AG04450 (cell line): ENCODE measurements at regions not wholly inside any gene's neighbourhood (a gene's known extent, or its start where the extent isn't known, plus 50 kb on each side); places are given as distances from the start of the nearest gene placed in this dataset.

Source experiments
- CTCF ChIA-PET: fragments of 300-600, 350-600 bp; formaldehyde crosslinking; extraction: SDS; loops from one replicate; lab custom pipeline; 2022; ENCODE audit warnings: antibody characterized with exemption, inconsistent platforms; lab: Charles Lee
- POLR2A ChIA-PET: fragments of 350-600 bp; formaldehyde crosslinking; extraction: SDS; loops from one replicate; lab custom pipeline; 2021; ENCODE audit warnings: antibody characterized with exemption, inconsistent platforms; lab: Yijun Ruan, JAX
- DNase-seq: peaks from one replicate; pipeline ENCODE4 v3.0.0-alpha.2; 2011; ENCODE audit warnings: low read depth, low spot score
- H3K27ac ChIP-seq: one replicate; pipeline ENCODE4 v1.5.1; 2012; ENCODE audit warnings: low read depth, low read length, control low read depth
- H3K27me3 ChIP-seq: one replicate; pipeline ENCODE4 v1.6.0; 2012; ENCODE audit warnings: low read length; ENCODE audit not compliant: control insufficient read depth, insufficient read depth
- H3K4me3 ChIP-seq: 2 replicates; pipeline ENCODE4 v1.5.1; 2011; ENCODE audit warnings: mild to moderate bottlenecking, low read depth, low read length, control low read depth
- H3K9me3 ChIP-seq: 2 replicates; pipeline ENCODE4 v1.5.1; 2012; ENCODE audit warnings: low read length; ENCODE audit not compliant: control insufficient read depth, insufficient read depth
- TF ChIP-seq, protein P1 (sequence below): IDR thresholded peaks from 2 replicates; pipeline ENCODE4 v1.5.1; 2011; ENCODE audit warnings: low read depth, low read length, control low read depth, inconsistent platforms

DNA sequence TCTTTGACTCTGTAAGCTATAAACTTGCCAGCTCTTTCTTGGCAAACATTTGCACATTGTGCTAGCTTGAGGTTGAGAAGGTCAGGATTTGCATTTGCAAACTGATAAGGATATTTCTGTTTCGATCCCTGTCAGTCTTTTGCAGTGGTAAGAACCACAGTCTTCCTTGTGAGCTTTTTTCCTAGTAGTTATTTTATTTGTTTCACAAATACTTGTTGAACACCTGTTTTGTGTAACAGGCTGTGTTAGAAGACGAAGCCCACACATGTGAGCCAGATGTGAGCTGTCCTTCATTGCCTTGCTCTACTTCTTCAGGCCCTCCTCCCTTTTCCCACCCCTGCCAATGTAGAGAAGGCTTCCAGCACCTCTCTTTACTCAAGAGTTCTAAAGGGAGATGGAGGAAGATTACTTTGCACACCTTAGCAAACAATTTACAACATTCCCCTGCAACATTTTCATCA is 327.0 kb upstream of the KLF4 start:
- no peak for DNase-seq

DNA sequence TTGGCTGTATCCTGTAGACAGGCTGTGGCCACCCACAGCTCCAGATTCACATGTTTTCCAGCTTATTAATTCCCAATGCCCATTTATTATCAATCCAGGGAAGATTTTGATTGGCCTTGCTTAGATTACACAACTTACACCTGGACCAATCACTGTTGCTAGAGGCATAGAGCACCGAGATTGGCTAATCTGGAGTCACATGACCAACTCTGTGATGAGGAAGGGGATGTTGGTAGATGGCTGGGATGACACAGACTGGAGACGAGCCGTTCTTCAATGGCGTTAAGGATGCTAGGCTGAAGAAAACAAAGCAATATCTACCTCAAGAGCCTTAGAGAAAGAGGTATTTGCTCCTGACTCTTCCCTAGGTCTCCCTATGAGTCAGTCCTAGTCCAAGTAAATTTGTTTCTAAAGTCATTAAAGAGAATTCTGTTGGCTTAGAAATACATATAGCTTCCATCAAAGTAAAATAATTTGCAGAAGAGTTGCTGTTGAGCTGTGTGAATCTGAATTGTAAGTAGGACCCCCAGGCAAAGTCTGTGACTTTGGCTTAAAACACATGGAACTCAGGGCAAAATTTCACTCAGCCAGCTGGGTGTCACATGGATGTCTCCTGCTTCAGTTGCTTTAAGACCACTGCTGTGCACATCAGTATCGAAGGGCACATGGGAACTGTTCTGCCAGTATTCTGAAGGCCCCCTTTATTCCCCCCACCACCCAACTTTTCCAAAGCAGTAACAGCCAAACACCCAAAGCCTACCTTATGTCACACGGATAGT is 326.4 kb upstream of the KLF4 start:
- no peak for DNase-seq
- H3K27me3 ChIP-seq = peaks cover 5% of the 10 kb centered on the region
- H3K9me3 ChIP-seq = no peaks in the 10 kb centered on the region; the same call in 1 of the 2 replicates
- ChIA-PET CTCF (no interaction called here), POLR2A (no interaction called here)
- TF ChIP-seq, protein P1, sequence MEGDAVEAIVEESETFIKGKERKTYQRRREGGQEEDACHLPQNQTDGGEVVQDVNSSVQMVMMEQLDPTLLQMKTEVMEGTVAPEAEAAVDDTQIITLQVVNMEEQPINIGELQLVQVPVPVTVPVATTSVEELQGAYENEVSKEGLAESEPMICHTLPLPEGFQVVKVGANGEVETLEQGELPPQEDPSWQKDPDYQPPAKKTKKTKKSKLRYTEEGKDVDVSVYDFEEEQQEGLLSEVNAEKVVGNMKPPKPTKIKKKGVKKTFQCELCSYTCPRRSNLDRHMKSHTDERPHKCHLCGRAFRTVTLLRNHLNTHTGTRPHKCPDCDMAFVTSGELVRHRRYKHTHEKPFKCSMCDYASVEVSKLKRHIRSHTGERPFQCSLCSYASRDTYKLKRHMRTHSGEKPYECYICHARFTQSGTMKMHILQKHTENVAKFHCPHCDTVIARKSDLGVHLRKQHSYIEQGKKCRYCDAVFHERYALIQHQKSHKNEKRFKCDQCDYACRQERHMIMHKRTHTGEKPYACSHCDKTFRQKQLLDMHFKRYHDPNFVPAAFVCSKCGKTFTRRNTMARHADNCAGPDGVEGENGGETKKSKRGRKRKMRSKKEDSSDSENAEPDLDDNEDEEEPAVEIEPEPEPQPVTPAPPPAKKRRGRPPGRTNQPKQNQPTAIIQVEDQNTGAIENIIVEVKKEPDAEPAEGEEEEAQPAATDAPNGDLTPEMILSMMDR = no peak
- no peak overlapping the region for H3K27ac ChIP-seq
- H3K4me3 ChIP-seq = no peak overlapping the region

More for the DNA sequence above, 327.0 kb upstream of the KLF4 start:
- CTCF ChIA-PET = no interaction called here
- Histone ChIP-seq H3K4me3 (no peak overlapping the region), H3K9me3 (no peaks in the 10 kb centered on the region; the same call in 1 of the 2 replicates), H3K27me3 (peaks cover 5% of the 10 kb centered on the region), H3K27ac (no peak overlapping the region)
- TF ChIP-seq, protein P1 = no peak
- POLR2A ChIA-PET = no interaction called here

DNA sequence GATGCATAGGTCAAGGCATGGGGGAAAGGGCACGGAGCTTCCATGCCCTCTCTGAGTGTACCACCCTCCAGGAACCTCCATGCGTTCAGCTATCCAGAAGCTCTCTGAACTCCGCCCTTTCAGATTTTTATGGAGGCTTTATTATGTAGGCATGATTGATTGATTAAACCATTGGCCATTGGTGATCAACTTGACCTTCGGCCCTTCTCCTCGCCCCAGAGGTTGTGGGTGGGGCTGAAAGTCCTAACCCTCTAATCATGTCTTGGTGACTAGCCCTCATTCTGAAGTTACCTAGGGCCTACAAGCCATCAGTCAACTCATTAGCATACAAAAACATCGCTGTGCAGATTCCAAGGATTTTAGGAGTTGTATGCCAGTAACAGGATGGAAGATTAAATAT is 323.7 kb upstream of the KLF4 start:
- TF ChIP-seq, protein P1 = no peak
- H3K27me3 ChIP-seq = peaks cover 3% of the 10 kb centered on the region
- POLR2A ChIA-PET = interaction anchor here (0.6 kb wide), 1 partner anchor 133 kb away, joined by 10 read pairs; no protein-coding TSS in a partner anchor
- DNase-seq = no peak
- no peak overlapping the region for H3K4me3 ChIP-seq
- H3K27ac ChIP-seq = no peak overlapping the region
- CTCF ChIA-PET = no interaction called here
- no peaks in the 10 kb centered on the region; the same call in 1 of the 2 replicates for H3K9me3 ChIP-seq

DNA sequence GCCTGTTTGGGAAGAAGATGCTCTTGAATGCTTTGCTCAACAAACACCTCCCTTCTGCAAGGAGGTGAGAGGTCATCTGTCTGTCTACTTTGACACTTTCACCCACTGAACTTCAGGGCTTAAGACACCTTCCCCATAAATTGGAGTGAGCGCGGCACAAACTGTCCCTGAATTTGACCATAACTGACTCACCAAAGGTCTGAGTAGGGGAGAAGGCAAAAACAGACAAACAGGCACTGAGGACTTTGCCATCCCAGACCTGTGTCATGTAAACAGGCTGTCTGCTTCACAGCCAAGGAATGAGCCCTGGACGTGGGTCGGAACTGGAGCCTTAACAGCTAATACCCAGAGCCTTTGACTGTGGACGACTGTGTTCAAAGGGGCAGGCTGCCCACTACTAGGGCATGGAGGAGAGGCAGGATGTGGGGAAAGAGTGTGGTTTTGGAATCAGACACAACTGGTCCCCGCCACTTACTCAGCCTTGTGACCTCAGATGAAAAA is 320.9 kb upstream of the KLF4 start:
- H3K27ac ChIP-seq = no peak overlapping the region
- H3K9me3 ChIP-seq = no peaks in the 10 kb centered on the region
- no peaks in the 10 kb centered on the region for H3K27me3 ChIP-seq
- POLR2A ChIA-PET = no interaction called here
- CTCF ChIA-PET = no interaction called here
- TF ChIP-seq, protein P1 = no peak
- no peak overlapping the region for H3K4me3 ChIP-seq
- no peak for DNase-seq

DNA sequence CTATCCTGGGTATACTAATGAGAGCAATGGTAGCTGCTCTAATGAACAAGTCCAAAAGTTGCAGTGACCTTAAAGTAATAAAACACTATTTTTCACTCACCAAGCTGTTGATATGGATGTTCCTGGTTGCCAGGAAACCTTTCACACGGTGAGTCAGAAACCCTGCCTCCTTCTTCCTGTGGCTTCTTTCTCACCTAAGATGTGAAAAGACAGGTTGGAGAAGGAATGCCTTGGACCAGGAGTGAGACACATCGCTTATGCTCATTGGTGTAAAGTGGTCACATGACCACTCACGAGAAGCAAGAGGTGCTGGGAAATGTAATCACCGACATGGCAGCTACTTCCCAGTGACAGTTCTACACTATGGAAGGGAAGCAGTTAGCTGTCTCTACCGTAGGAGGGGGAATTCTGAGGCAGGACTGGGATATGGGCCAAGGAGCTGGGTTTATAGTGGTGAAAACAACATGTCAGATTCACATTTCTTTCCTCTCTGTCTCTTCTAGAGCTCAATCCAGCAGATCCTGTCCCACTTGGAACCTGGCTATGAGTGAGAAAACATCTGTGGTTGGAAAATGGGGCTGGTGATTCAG is 320.4 kb upstream of the KLF4 start:
- POLR2A ChIA-PET = no interaction called here
- TF ChIP-seq, protein P1 = no peak
- Histone ChIP-seq H3K9me3 (no peaks in the 10 kb centered on the region), H3K27me3 (no peaks in the 10 kb centered on the region), H3K27ac (no peak overlapping the region), H3K4me3 (no peak overlapping the region)
- CTCF ChIA-PET = no interaction called here
- DNase-seq = no peak
